ENCODE measurements at regions not wholly inside any gene's neighbourhood (a gene's known extent, or its start where the extent isn't known, plus 50 kb on each side); places are given as distances from the start of the nearest gene placed in this dataset.

GRCh38 chr6:121520337-121521163, 85.1 kb downstream of the GJA1 start:
- TF ChIP-seq, protein P1, sequence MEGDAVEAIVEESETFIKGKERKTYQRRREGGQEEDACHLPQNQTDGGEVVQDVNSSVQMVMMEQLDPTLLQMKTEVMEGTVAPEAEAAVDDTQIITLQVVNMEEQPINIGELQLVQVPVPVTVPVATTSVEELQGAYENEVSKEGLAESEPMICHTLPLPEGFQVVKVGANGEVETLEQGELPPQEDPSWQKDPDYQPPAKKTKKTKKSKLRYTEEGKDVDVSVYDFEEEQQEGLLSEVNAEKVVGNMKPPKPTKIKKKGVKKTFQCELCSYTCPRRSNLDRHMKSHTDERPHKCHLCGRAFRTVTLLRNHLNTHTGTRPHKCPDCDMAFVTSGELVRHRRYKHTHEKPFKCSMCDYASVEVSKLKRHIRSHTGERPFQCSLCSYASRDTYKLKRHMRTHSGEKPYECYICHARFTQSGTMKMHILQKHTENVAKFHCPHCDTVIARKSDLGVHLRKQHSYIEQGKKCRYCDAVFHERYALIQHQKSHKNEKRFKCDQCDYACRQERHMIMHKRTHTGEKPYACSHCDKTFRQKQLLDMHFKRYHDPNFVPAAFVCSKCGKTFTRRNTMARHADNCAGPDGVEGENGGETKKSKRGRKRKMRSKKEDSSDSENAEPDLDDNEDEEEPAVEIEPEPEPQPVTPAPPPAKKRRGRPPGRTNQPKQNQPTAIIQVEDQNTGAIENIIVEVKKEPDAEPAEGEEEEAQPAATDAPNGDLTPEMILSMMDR (IDR thresholded peaks at IDR 0.05) = no peak
- TF ChIP-seq ZFX (IDR thresholded peaks at IDR 0.05; ENCODE audit: borderline replicate concordance) = no peak
